Body of pancreas (tissue), 4 donors: ENCODE measurements at regions not wholly inside any gene's neighbourhood (a gene's known extent, or its start where the extent isn't known, plus 50 kb on each side); places are given as distances from the start of the nearest gene placed in this dataset.
"Not testable (repeated sequence)": the region's sequence is repeated elsewhere in the genome, so short reads cannot be mapped to it uniquely, and the experiment has no call there.

ENCODE experiments used
- ATAC-seq: fragments of 150-250 bp; one replicate; pipeline ENCODE4 v1.9.1; 2016
- DNase-seq, 4 donors: peaks; one replicate each; pipeline ENCODE4 v3.0.0-alpha.2; 2019
- H3K27ac ChIP-seq, 4 donors: fragments of 200-600 bp; sonication (generic); 1 replicate in 3 of 4; 2 replicates in 1 of 4; pipeline versions ENCODE4 v1.5.1 to v1.6.1; 2016 to 2019; ENCODE audit warnings: mild to moderate bottlenecking in 1 of 4, mixed read lengths in 1 of 4, moderate library complexity in 1 of 4
- H3K27me3 ChIP-seq, 2 donors: fragments of 200-600 bp; sonication (generic); one replicate each; pipeline ENCODE4 v1.6.0; 2016; ENCODE audit warnings: mild to moderate bottlenecking in 1 of 2
- H3K36me3 ChIP-seq, 2 donors: fragments of 200-600 bp; sonication (generic); replicated peaks in 1 of 2; 2 replicates each; pipeline ENCODE4 v1.5.1; 2016; ENCODE audit warnings: low read depth in 2 of 2; ENCODE audit not compliant: insufficient read depth in 1 of 2
- H3K4me1 ChIP-seq: fragments of 200-600 bp; sonication (generic); one replicate; pipeline ENCODE4 v1.6.0; 2016
- H3K4me3 ChIP-seq, 2 donors: fragments of 200-600 bp; sonication (generic); 1 replicate in 1 of 2; 2 replicates in 1 of 2; pipeline ENCODE4 v1.5.1; 2016 to 2019
- H3K9me3 ChIP-seq, 3 donors: fragments of 200-600 bp; sonication (generic); 1 replicate in 2 of 3; 2 replicates in 1 of 3; pipeline ENCODE4 v1.5.1; 2016
- CTCF ChIP-seq, 7 experiments: fragments of 450-650 bp in 4 of 7; fragments of 200-600 bp in 3 of 7; sonication (generic) in 3 of 7; IDR thresholded peaks; one replicate each; pipeline ENCODE4 v1.5.1; 2016 to 2019; ENCODE audit warnings: antibody characterized with exemption in 7 of 7
- POLR2A ChIP-seq, 3 donors: fragments of 450-650 bp; IDR thresholded peaks; one replicate each; pipeline ENCODE4 v1.6.1; 2016; ENCODE audit warnings: antibody characterized with exemption in 3 of 3, mild to moderate bottlenecking in 2 of 3
- WGBS, 2 donors: methylation state at CpG; one replicate each; pipeline ENCODE4 v1.1.5; 2017; 5-methylcytosine and 5-hydroxymethylcytosine counted together
- intact Hi-C: fragments of 100-400 bp; cut with DNase I; formaldehyde crosslinking; loops from one replicate; pipeline ENCODE4 v1.15.1; 2023

GRCh38 chr10:124170631-124171030 lies 77.2 kb upstream of the CHST15 start:
- Histone ChIP-seq H3K4me3 (no peak overlapping the region), H3K27ac (no peak overlapping the region), H3K9me3 (no peaks in the 10 kb centered on the region), H3K27me3 (no peaks in the 10 kb centered on the region), H3K36me3 (no peaks in the 10 kb centered on the region), H3K4me1 (no peaks in the 10 kb centered on the region)
- ATAC-seq (no peak), DNase-seq (no peak)
- 67 to 78% methylated on average over 7 of the region's 7 CpGs for WGBS, 2 donors
- intact Hi-C loops: no loop called here
- no peak for TF ChIP-seq CTCF (IDR thresholded peaks at IDR 0.05)
- TF ChIP-seq POLR2A (IDR thresholded peaks at IDR 0.05): no peak

- TF ChIP-seq POLR2A (IDR thresholded peaks at IDR 0.05) (no peak), CTCF (IDR thresholded peaks at IDR 0.05) (no peak)
- intact Hi-C loops: no loop called here
- 76 to 77% methylated on average over 14 to 17 of the region's 17 CpGs for WGBS, 2 donors
Measured at GRCh38 chr10:124168991-124169802, 75.8 kb upstream of the CHST15 start.

GRCh38 chr10:124168581-124168980 lies 75.2 kb upstream of the CHST15 start:
- ATAC-seq (no peak), DNase-seq (no peak)
- Histone ChIP-seq H3K4me1 (no peaks in the 10 kb centered on the region), H3K27ac (no peak overlapping the region), H3K4me3 (no peak overlapping the region), H3K9me3 (no peaks in the 10 kb centered on the region), H3K27me3 (no peaks in the 10 kb centered on the region), H3K36me3 (no peaks in the 10 kb centered on the region)
- intact Hi-C loops: no loop called here
- 66 to 73% methylated on average over 5 of the region's 5 CpGs for WGBS, 2 donors
- no peak for TF ChIP-seq CTCF (IDR thresholded peaks at IDR 0.05)
- TF ChIP-seq POLR2A (IDR thresholded peaks at IDR 0.05): no peak

More at GRCh38 chr10:124168991-124169802, 75.8 kb upstream of the CHST15 start:
- Histone ChIP-seq H3K27me3 (no peaks in the 10 kb centered on the region), H3K4me1 (no peaks in the 10 kb centered on the region), H3K36me3 (no peaks in the 10 kb centered on the region), H3K4me3 (no peak overlapping the region), H3K9me3 (no peaks in the 10 kb centered on the region), H3K27ac (no peak overlapping the region)
- no peak for DNase-seq
- no peak for ATAC-seq

GRCh38 chr10:124167925-124168324 lies 74.5 kb upstream of the CHST15 start:
- H3K36me3 ChIP-seq, DNase-seq, H3K27me3 ChIP-seq, H3K9me3 ChIP-seq, ATAC-seq, intact Hi-C loops, H3K4me1 ChIP-seq, H3K27ac ChIP-seq, H3K4me3 ChIP-seq: not testable (repeated sequence)
- 76 to 84% methylated on average over 5 of the region's 5 CpGs for WGBS, 2 donors

- ATAC-seq (no peak), DNase-seq (no peak)
- WGBS, 2 donors: 75 to 77% methylated on average over 17 to 20 of the region's 20 CpGs
- no peak overlapping the region for H3K27ac ChIP-seq
- H3K4me1 ChIP-seq: no peaks in the 10 kb centered on the region
- no peaks in the 10 kb centered on the region for H3K27me3 ChIP-seq
- TF ChIP-seq CTCF (IDR thresholded peaks at IDR 0.05) (no peak), POLR2A (IDR thresholded peaks at IDR 0.05) (no peak)
- no peaks in the 10 kb centered on the region for H3K36me3 ChIP-seq
- H3K4me3 ChIP-seq: no peak overlapping the region
- intact Hi-C loops: no loop called here
- H3K9me3 ChIP-seq: no peaks in the 10 kb centered on the region
Measured at GRCh38 chr10:124166431-124167125, 73.2 kb upstream of the CHST15 start.
